Activated naive CD4-positive, alpha-beta T cell (primary cell): ENCODE measurements at regions not wholly inside any gene's neighbourhood (a gene's known extent, or its start where the extent isn't known, plus 50 kb on each side); places are given as distances from the start of the nearest gene placed in this dataset.

Experiments
- DNase-seq, 4 experiments: peaks; one replicate each; lab custom pipeline; 2025; lab: John Stamatoyannopoulos, UW

- DNase-seq = no peak
Observed at GRCh38 chr16:82358161-82358560, 188.1 kb upstream of the MPHOSPH6 start.

- no peak for DNase-seq
Observed at GRCh38 chr16:82357237-82357636, 187.2 kb upstream of the MPHOSPH6 start.

GRCh38 chr16:82350560-82350959 is 180.5 kb upstream of the MPHOSPH6 start:
- DNase-seq = no peak

- no peak for DNase-seq
Observed at GRCh38 chr16:82345318-82345717, 175.3 kb upstream of the MPHOSPH6 start.

GRCh38 chr16:82344157-82344556 is 174.1 kb upstream of the MPHOSPH6 start:
- no peak for DNase-seq

GRCh38 chr16:82341146-82341669 is 171.2 kb upstream of the MPHOSPH6 start:
- DNase-seq = no peak

- DNase-seq = no peak
Observed at GRCh38 chr16:82340531-82340930, 170.5 kb upstream of the MPHOSPH6 start.

- no peak for DNase-seq
Observed at GRCh38 chr16:82337355-82337754, 167.3 kb upstream of the MPHOSPH6 start.

GRCh38 chr16:82331974-82332750 is 162.1 kb upstream of the MPHOSPH6 start:
- DNase-seq = no peak

- no peak for DNase-seq
Observed at GRCh38 chr16:82331397-82331796, 161.4 kb upstream of the MPHOSPH6 start.

GRCh38 chr16:82329504-82330192 is 159.6 kb upstream of the MPHOSPH6 start:
- no peak for DNase-seq

GRCh38 chr16:82328881-82329469 is 159.0 kb upstream of the MPHOSPH6 start:
- no peak for DNase-seq

GRCh38 chr16:82323171-82323570 is 153.1 kb upstream of the MPHOSPH6 start:
- DNase-seq = no peak

- no peak for DNase-seq
Observed at GRCh38 chr16:82322177-82322576, 152.2 kb upstream of the MPHOSPH6 start.

- no peak for DNase-seq
Observed at GRCh38 chr16:82319038-82319437, 149.0 kb upstream of the MPHOSPH6 start.

- no peak for DNase-seq
Observed at GRCh38 chr16:82317411-82318167, 147.6 kb upstream of the MPHOSPH6 start.

GRCh38 chr16:82313754-82314153 is 143.7 kb upstream of the MPHOSPH6 start:
- DNase-seq = no peak

- DNase-seq = no peak
Observed at GRCh38 chr16:82311528-82311927, 141.5 kb upstream of the MPHOSPH6 start.

- no peak for DNase-seq
Observed at GRCh38 chr16:82302042-82302727, 132.2 kb upstream of the MPHOSPH6 start.

- DNase-seq = no peak
Observed at GRCh38 chr16:82301146-82301755, 131.2 kb upstream of the MPHOSPH6 start.

GRCh38 chr16:82300374-82300951 is 130.4 kb upstream of the MPHOSPH6 start:
- DNase-seq = no peak
